Endodermal cell (in vitro differentiated cells): ENCODE measurements at regions not wholly inside any gene's neighbourhood (a gene's known extent, or its start where the extent isn't known, plus 50 kb on each side); places are given as distances from the start of the nearest gene placed in this dataset.
"Not testable (repeated sequence)": the region's sequence is repeated elsewhere in the genome, so short reads cannot be mapped to it uniquely, and the experiment has no call there.

ENCODE experiments used
- DNase-seq: peaks from one replicate; pipeline ENCODE4 v3.0.0-alpha.2; 2017
- H3K27ac ChIP-seq: 2 replicates; pipeline ENCODE4 v1.5.1; 2013; ENCODE audit warnings: mild to moderate bottlenecking, low read depth, low read length, moderate library complexity
- H3K27me3 ChIP-seq: 2 replicates; pipeline ENCODE4 v1.6.1; 2013; ENCODE audit warnings: mild to moderate bottlenecking, low read length, moderate library complexity; ENCODE audit not compliant: insufficient read depth, control insufficient read depth, poor library complexity, severe bottlenecking
- H3K36me3 ChIP-seq: 2 replicates; pipeline ENCODE4 v1.7.0; 2013; ENCODE audit warnings: mild to moderate bottlenecking, low read length, moderate library complexity; ENCODE audit not compliant: control insufficient read depth, insufficient read depth
- H3K4me1 ChIP-seq: one replicate; pipeline ENCODE4 v1.7.0; 2013; ENCODE audit warnings: low read length; ENCODE audit not compliant: control insufficient read depth, insufficient read depth
- H3K4me3 ChIP-seq: 2 replicates; pipeline ENCODE4 v1.5.1; 2013; ENCODE audit warnings: mild to moderate bottlenecking, low read length, moderate library complexity
- H3K9ac ChIP-seq: 2 replicates; pipeline ENCODE4 v1.6.1; 2013; ENCODE audit warnings: mild to moderate bottlenecking, low read length, moderate library complexity; ENCODE audit not compliant: poor library complexity, severe bottlenecking; ENCODE audit errors: extremely low read depth
- H3K9me3 ChIP-seq: 2 replicates; pipeline ENCODE4 v1.6.1; 2013; ENCODE audit warnings: mild to moderate bottlenecking, low read length, moderate library complexity; ENCODE audit not compliant: control insufficient read depth
- H3K27ac Mint-ChIP-seq: 2 replicates; pipeline ENCODE4 v1.8.0; 2020; ENCODE audit warnings: mixed read lengths
- H3K27me3 Mint-ChIP-seq: 2 replicates; pipeline ENCODE4 v1.8.0; 2021; ENCODE audit warnings: mild to moderate bottlenecking, mixed read lengths; ENCODE audit not compliant: insufficient read depth
- H3K36me3 Mint-ChIP-seq: 2 replicates; pipeline ENCODE4 v1.8.0; 2020; ENCODE audit warnings: low read depth, mixed read lengths
- H3K4me1 Mint-ChIP-seq: 2 replicates; pipeline ENCODE4 v1.8.0; 2020; ENCODE audit warnings: mixed read lengths
- H3K4me3 Mint-ChIP-seq: 2 replicates; pipeline ENCODE4 v1.8.0; 2020; ENCODE audit warnings: mild to moderate bottlenecking, moderate library complexity, mixed read lengths
- H3K9me3 Mint-ChIP-seq: 2 replicates; pipeline ENCODE4 v1.8.0; 2020; ENCODE audit warnings: mild to moderate bottlenecking, mixed read lengths
- WGBS, 2 experiments: methylation state at CpG; one replicate each; pipeline versions ENCODE4 v1.1.5 to v1.1.7; 2013; ENCODE audit warnings: missing lambda C conversion rate in 2 of 2, mixed read lengths in 1 of 2; ENCODE audit not compliant: insufficient coverage in 1 of 2, insufficient read length in 1 of 2; 5-methylcytosine and 5-hydroxymethylcytosine counted together
- TF ChIP-seq, protein P1 (sequence below): fragments of 200-600 bp; sonication (generic); conservative IDR thresholded peaks from 2 replicates; pipeline ENCODE4 v1.5.0; 2021; ENCODE audit warnings: antibody characterized with exemption, mild to moderate bottlenecking

DNA sequence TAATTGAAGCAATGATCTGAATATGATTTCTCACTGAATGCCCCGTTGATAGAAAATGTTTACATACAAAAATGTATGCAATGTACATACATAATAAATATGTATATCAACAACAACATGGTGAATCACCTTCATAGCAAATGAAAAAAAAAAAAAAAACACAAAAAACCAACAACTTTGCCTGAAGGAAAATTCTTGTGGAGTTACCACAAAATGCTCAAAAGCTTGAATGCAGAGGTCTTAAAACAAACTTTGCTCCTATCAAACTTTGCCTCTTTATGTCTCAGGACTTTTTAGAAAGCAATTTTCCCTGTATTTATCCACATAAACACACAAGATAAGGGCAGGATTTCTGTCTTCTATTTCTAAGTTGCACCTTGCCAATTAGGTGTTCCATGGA lies 92.9 kb upstream of the SIX2 start:
- TF ChIP-seq, protein P1, sequence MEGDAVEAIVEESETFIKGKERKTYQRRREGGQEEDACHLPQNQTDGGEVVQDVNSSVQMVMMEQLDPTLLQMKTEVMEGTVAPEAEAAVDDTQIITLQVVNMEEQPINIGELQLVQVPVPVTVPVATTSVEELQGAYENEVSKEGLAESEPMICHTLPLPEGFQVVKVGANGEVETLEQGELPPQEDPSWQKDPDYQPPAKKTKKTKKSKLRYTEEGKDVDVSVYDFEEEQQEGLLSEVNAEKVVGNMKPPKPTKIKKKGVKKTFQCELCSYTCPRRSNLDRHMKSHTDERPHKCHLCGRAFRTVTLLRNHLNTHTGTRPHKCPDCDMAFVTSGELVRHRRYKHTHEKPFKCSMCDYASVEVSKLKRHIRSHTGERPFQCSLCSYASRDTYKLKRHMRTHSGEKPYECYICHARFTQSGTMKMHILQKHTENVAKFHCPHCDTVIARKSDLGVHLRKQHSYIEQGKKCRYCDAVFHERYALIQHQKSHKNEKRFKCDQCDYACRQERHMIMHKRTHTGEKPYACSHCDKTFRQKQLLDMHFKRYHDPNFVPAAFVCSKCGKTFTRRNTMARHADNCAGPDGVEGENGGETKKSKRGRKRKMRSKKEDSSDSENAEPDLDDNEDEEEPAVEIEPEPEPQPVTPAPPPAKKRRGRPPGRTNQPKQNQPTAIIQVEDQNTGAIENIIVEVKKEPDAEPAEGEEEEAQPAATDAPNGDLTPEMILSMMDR: no peak
- H3K9ac ChIP-seq: no peak overlapping the region
- Mint-ChIP-seq H3K36me3 (no peaks in the 10 kb centered on the region), H3K4me1 (no peaks in the 10 kb centered on the region), H3K4me3 (no peak overlapping the region), H3K27me3 (no peaks in the 10 kb centered on the region), H3K9me3 (no peaks in the 10 kb centered on the region), H3K27ac (no peak overlapping the region)
- no peaks in the 10 kb centered on the region for H3K27me3 ChIP-seq
- H3K36me3 ChIP-seq: no peaks in the 10 kb centered on the region
- no peak overlapping the region for H3K27ac ChIP-seq
- no peaks in the 10 kb centered on the region for H3K9me3 ChIP-seq
- no CpG with 5 or more reads among the region's 1 CpG for WGBS, 2 experiments
- no peaks in the 10 kb centered on the region for H3K4me1 ChIP-seq
- no peak for DNase-seq
- no peak overlapping the region for H3K4me3 ChIP-seq

DNA sequence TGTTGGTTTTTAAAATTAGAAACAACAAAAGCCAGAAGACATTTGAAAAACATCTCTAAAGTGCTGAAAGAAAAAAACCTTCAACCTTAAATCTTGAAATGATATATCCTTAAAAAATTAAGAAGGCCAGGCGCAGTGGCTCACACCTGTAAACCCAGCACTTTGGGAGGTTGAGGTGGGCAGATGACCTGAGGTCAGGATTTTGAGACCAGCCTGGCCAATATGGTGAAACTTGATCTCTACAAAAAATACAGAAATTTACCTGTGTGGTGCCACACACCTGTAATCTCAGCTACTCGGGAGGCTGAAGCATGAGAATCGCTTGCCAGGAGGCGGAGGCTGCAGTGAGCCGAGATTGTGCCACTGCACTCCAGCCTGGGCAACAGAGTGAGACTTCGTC lies 87.7 kb upstream of the SIX2 start:
- no peaks in the 10 kb centered on the region for H3K36me3 ChIP-seq
- no peaks in the 10 kb centered on the region for H3K9me3 Mint-ChIP-seq
- 93 to 100% methylated on average over 5 of the region's 6 CpGs for WGBS, 2 experiments
- no peaks in the 10 kb centered on the region for H3K9me3 ChIP-seq
- peaks cover 4% of the 10 kb centered on the region for H3K27me3 Mint-ChIP-seq
- no peak overlapping the region for H3K27ac Mint-ChIP-seq
- H3K9ac ChIP-seq: no peak overlapping the region
- no peak overlapping the region for H3K4me3 ChIP-seq
- TF ChIP-seq, protein P1: no peak
- no peak overlapping the region for H3K4me3 Mint-ChIP-seq
- no peak for DNase-seq
- no peak overlapping the region for H3K27ac ChIP-seq
- no peaks in the 10 kb centered on the region for H3K4me1 ChIP-seq
- no peaks in the 10 kb centered on the region for H3K36me3 Mint-ChIP-seq
- H3K4me1 Mint-ChIP-seq: no peaks in the 10 kb centered on the region
- no peaks in the 10 kb centered on the region for H3K27me3 ChIP-seq

DNA sequence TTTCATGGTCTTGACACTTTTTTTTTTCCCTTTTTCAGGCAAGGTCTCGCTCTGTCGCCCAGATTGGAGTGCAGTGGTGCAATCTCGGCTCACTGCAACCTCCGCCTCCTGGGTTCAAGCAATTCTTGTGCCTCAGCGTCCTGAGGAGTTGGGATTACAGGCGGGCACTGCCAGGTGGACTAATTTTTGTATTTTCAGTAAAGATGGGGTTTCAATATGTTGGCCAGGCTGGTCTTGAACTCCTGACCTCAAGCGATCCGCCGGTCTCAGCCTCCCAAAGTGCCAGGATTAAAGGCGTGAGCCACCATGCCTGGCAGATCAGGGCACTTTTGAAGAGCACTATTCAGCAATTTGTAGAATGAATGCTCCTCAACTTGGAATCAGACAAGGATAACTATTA lies 86.8 kb upstream of the SIX2 start:
- not testable (repeated sequence) for DNase-seq, H3K27ac Mint-ChIP-seq
- 92 to 95% methylated on average over 9 to 10 of the region's 10 CpGs for WGBS, 2 experiments

DNA sequence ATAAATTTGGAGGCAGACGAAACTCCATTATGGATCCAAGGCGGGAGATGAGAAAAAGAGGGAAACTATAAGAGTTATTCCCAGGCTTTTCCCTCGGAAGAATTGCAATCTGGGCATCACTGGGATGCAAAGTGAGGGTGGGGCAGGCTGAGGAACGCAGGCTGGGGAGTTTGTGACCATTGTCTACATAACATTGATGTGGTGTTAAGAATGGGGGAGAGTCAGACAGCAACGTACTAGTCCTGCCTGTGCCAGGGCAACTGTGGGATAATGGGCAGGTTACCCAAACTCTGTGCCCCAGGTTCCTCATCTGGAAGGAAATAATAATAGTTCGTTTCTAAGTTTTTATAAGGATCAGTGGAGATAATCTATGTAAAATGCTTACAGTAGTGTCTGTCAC lies 84.4 kb upstream of the SIX2 start:
- DNase-seq: no peak
- H3K27ac ChIP-seq: no peak overlapping the region
- TF ChIP-seq, protein P1: no peak
- no peak overlapping the region for H3K9ac ChIP-seq
- WGBS, 2 experiments: 83 to 85% methylated on average over 6 of the region's 6 CpGs
- no peaks in the 10 kb centered on the region for H3K36me3 ChIP-seq
- Mint-ChIP-seq H3K27ac (no peak overlapping the region), H3K36me3 (no peaks in the 10 kb centered on the region), H3K27me3 (peaks cover 4% of the 10 kb centered on the region), H3K4me1 (no peaks in the 10 kb centered on the region), H3K4me3 (no peak overlapping the region), H3K9me3 (no peaks in the 10 kb centered on the region)
- H3K27me3 ChIP-seq: no peaks in the 10 kb centered on the region
- no peaks in the 10 kb centered on the region for H3K9me3 ChIP-seq
- H3K4me1 ChIP-seq: no peaks in the 10 kb centered on the region
- no peak overlapping the region for H3K4me3 ChIP-seq

More for the DNA sequence above, 86.8 kb upstream of the SIX2 start:
- H3K27me3 ChIP-seq, H3K36me3 Mint-ChIP-seq, H3K27ac ChIP-seq, H3K27me3 Mint-ChIP-seq, H3K4me3 Mint-ChIP-seq, H3K4me3 ChIP-seq, H3K9ac ChIP-seq, H3K4me1 ChIP-seq, H3K36me3 ChIP-seq, H3K4me1 Mint-ChIP-seq, H3K9me3 ChIP-seq, H3K9me3 Mint-ChIP-seq: not testable (repeated sequence)
